T-helper 2 cell (primary cell): ENCODE measurements at regions not wholly inside any gene's neighbourhood (a gene's known extent, or its start where the extent isn't known, plus 50 kb on each side); places are given as distances from the start of the nearest gene placed in this dataset.
"Not testable (repeated sequence)": the region's sequence is repeated elsewhere in the genome, so short reads cannot be mapped to it uniquely, and the experiment has no call there.

ENCODE experiments used
- DNase-seq, 5 experiments: peaks; one replicate each; pipeline versions ENCODE4 v3.0.0 to v3.0.0-alpha.2; 2012 to 2022

- no peak for DNase-seq
These were observed 1030.7 kb downstream of the GLUD2 start for GRCh38 chrX:122078079-122078478.

GRCh38 chrX:122087341-122087740, 1039.9 kb downstream of the GLUD2 start:
- DNase-seq, result no peak

GRCh38 chrX:122091571-122091970, 1044.2 kb downstream of the GLUD2 start:
- DNase-seq, result no peak

- no peak for DNase-seq
These were observed 1045.0 kb downstream of the GLUD2 start for GRCh38 chrX:122092360-122092759.

GRCh38 chrX:122092978-122093377, 1045.6 kb downstream of the GLUD2 start:
- no peak for DNase-seq

- DNase-seq, result no peak
These were observed 1047.2 kb downstream of the GLUD2 start for GRCh38 chrX:122094611-122095010.

GRCh38 chrX:122113376-122113775, 1066.0 kb downstream of the GLUD2 start:
- DNase-seq, result no peak

- no peak for DNase-seq
These were observed 1066.5 kb downstream of the GLUD2 start for GRCh38 chrX:122113896-122114295.

GRCh38 chrX:122115604-122116003, 1068.2 kb downstream of the GLUD2 start:
- DNase-seq, result no peak

- DNase-seq, result no peak
These were observed 1064.7 kb upstream of the GRIA3 start for GRCh38 chrX:122119361-122119760.

- DNase-seq, result no peak
These were observed 1061.8 kb upstream of the GRIA3 start for GRCh38 chrX:122122274-122122673.

GRCh38 chrX:122133478-122133877, 1050.6 kb upstream of the GRIA3 start:
- DNase-seq, result no peak

GRCh38 chrX:122134291-122134690, 1049.8 kb upstream of the GRIA3 start:
- no peak for DNase-seq

- no peak for DNase-seq
These were observed 1049.0 kb upstream of the GRIA3 start for GRCh38 chrX:122135070-122135469.

- DNase-seq, result not testable (repeated sequence)
These were observed 1043.9 kb upstream of the GRIA3 start for GRCh38 chrX:122140219-122140618.

- no peak for DNase-seq
These were observed 1030.1 kb upstream of the GRIA3 start for GRCh38 chrX:122154019-122154418.

- DNase-seq, result no peak
These were observed 1015.8 kb upstream of the GRIA3 start for GRCh38 chrX:122168241-122168640.

- DNase-seq, result no peak
These were observed 999.3 kb upstream of the GRIA3 start for GRCh38 chrX:122184791-122185190.

- DNase-seq, result no peak
These were observed 996.9 kb upstream of the GRIA3 start for GRCh38 chrX:122187069-122187713.

GRCh38 chrX:122188751-122189150, 995.3 kb upstream of the GRIA3 start:
- DNase-seq, result no peak

- no peak for DNase-seq
These were observed 987.7 kb upstream of the GRIA3 start for GRCh38 chrX:122196343-122196742.

GRCh38 chrX:122203399-122203798, 980.7 kb upstream of the GRIA3 start:
- DNase-seq, result no peak

GRCh38 chrX:122218666-122219065, 965.4 kb upstream of the GRIA3 start:
- DNase-seq, result no peak

- no peak for DNase-seq
These were observed 964.9 kb upstream of the GRIA3 start for GRCh38 chrX:122219226-122219625.

- DNase-seq, result no peak
These were observed 964.3 kb upstream of the GRIA3 start for GRCh38 chrX:122219735-122220134.
